ENCODE measurements at regions not wholly inside any gene's neighbourhood (a gene's known extent, or its start where the extent isn't known, plus 50 kb on each side); places are given as distances from the start of the nearest gene placed in this dataset.

GRCh38 chr11:15807827-15808226, 548.5 kb downstream of the SOX6 start:
- intact Hi-C loops (cut with DNase I), result no loop called here
- DNase-seq (ENCODE audit: low spot score), result no peak

GRCh38 chr11:15810082-15810481, 546.3 kb downstream of the SOX6 start:
- DNase-seq (ENCODE audit: low spot score), result no peak
- intact Hi-C loops (cut with DNase I), result no loop called here

DNA sequence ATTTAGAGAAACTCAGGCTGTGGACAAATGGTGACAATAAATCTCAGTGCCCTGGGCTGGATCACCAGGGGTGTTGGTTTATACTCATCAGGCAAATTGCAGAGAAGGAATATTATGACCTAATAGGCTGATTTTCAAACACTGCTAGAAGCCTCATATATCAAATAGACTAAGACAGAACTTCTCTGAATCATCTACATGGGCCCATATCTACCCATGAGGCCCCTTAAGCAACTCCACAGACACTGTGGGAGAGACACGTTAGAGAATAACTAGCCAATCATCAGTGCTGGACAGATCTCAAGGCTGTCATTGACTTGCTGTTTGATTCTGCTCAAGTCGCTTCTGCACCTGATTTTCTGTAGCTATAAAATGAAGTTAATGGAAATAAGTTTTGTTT, 545.8 kb downstream of the SOX6 start:
- intact Hi-C loops (cut with DNase I), result no loop called here
- no peak for DNase-seq (ENCODE audit: low spot score)

DNA sequence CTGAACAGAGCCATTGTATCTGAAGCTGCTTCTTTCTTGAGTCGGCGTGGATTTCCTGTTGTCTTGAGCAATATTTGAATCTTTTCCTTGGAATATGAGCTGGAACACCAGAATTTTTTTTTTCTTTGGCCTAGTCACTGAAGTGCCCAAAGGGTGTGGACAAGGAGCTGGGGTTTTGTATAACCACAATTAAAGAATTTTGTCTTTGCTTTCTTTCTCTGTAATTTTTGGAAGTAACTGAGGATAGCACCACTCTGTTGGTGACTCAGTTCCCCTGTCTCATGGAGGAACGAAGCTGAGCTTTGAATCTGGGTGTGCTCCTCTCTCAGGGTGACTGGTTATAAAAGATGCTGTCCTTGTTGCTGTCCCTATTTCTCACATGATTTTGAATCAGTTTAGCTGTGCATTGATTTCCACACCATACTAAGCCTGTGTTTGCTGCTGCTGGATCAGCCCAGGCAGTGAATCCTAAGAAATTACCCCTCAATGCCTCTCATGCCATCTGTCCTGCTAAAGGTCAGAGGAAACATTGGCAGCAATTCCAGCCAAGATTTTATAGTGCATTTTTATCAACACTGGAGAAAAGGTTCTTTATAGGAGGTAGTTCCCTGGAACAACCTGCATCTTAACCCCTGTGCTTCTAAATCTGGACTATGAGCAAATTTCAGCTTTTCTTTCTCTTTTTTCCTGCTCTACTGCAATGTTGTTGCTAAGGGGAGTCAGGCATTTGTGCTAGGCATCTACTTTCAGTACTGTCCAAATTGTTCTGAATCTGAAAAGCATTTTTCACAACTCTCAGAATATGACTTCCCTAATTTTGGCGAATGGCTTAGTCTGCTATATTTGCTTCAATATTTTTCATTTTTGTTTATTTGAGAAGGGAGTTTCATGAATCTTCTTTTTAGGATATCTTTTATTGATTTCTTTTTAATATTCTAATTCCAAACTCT, 540.8 kb downstream of the SOX6 start:
- intact Hi-C loops (cut with DNase I), result loop anchor here (2.0 kb wide), 2 partner anchors 165 to 789 kb away; no protein-coding TSS in a partner anchor

GRCh38 chr11:15816260-15816871, 540.0 kb downstream of the SOX6 start:
- intact Hi-C loops (cut with DNase I), result loop anchor here (2.0 kb wide), 2 partner anchors 166 to 788 kb away; no protein-coding TSS in a partner anchor
- DNase-seq (ENCODE audit: low spot score), result no peak

More for the DNA sequence above, 540.8 kb downstream of the SOX6 start:
- no peak for DNase-seq (ENCODE audit: low spot score)

DNA sequence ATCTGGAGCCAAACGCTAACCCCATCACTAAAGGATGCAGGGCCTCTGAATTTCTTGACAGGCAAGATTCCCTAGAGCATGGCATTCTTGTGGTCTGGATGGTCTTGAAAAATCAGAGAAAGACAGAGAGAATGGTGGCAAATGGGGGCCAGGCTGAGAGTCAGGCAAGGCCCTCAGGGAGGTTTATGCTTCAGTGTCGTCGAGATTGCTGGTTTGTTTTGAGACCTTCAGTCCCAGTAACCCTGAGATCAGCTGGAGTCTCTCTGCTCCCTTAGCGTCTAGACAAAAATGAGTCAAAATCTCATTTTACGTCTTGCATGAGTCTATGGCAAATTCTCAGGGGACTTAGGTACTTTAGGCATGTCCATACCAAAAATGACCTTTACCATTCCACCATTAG, 539.3 kb downstream of the SOX6 start:
- DNase-seq (ENCODE audit: low spot score), result no peak
- intact Hi-C loops (cut with DNase I), result loop anchor here (2.0 kb wide), 2 partner anchors 166 to 788 kb away; no protein-coding TSS in a partner anchor

GRCh38 chr11:15818132-15818842, 538.1 kb downstream of the SOX6 start:
- intact Hi-C loops (cut with DNase I), result no loop called here

DNA sequence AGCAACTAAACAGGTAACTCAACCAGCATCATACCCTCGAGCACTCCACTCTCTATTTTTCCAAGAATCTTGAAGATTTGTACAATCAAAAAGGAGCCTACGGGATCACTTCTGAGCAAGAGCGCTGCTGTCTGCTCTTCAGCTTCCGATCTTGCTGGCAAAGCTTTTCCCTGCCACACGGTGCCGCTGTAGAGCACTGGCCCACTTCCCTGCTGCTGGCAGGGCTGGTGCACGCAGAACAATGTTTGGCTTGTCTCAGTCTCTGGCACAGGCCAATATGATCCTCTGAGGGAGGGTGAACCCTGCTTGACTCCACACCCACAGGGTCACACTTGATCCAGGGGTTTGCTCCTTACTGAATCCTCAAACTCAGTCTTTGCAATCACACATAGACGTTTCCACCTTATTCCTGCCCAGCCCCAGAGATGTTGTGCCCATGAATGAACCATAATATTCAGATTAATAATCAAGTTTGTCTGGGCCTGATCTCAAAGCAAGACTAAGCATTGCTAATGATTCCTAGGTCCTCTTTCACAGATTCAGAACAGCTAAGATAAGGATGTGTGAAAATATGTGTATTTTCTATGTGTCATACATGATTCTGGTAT, 536.6 kb downstream of the SOX6 start:
- DNase-seq (ENCODE audit: low spot score), result peak; percentile 91
- intact Hi-C loops (cut with DNase I), result loop anchor here (10.0 kb wide), 3 partner anchors 145 to 495 kb away; no protein-coding TSS in a partner anchor

More at GRCh38 chr11:15818132-15818842, 538.1 kb downstream of the SOX6 start:
- DNase-seq (ENCODE audit: low spot score), result no peak

- no peak for DNase-seq (ENCODE audit: low spot score)
- intact Hi-C loops (cut with DNase I), result loop anchor here (10.0 kb wide), 3 partner anchors 143 to 497 kb away; no protein-coding TSS in a partner anchor
Observed at GRCh38 chr11:15821451-15821850, 534.9 kb downstream of the SOX6 start.

- intact Hi-C loops (cut with DNase I), result loop anchor here (10.0 kb wide), 3 partner anchors 141 to 499 kb away; no protein-coding TSS in a partner anchor
- DNase-seq (ENCODE audit: low spot score), result no peak
Observed at GRCh38 chr11:15824060-15824459, 532.3 kb downstream of the SOX6 start.

DNA sequence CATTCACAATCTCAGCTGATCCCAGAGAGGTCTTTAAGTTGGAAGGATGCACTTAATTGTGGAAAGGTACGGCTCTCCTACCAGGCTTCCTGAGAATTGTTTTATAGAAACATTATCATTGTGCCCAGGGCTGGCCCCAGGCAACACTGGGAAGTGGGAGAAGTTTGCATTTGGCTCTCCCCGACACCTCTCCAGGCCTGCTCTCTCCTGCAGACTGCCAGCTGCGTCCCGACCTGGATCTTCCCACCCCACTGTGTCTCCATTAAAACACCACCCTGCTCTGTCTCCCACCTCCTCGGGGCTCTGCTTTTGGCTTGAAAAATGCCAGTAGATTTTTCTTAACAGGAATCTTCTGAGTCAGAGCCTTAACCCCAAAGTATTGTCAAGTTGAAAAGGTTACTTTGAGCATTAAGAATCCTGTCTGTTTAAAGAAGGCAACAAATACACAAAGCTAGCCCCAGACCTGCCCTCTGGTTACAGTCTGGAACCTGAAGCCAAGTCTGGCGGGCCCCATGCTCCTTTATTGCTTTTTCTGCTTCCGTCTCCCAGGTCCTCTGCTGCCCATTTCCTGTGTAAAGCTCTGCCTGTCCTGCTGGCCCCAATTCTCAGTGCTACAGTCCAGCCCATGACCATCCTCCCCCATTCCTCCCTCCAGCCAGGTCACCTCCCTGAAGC, 530.2 kb downstream of the SOX6 start:
- no peak for DNase-seq (ENCODE audit: low spot score)
- intact Hi-C loops (cut with DNase I), result loop anchor here (10.0 kb wide), 3 partner anchors 139 to 501 kb away; no protein-coding TSS in a partner anchor

DNA sequence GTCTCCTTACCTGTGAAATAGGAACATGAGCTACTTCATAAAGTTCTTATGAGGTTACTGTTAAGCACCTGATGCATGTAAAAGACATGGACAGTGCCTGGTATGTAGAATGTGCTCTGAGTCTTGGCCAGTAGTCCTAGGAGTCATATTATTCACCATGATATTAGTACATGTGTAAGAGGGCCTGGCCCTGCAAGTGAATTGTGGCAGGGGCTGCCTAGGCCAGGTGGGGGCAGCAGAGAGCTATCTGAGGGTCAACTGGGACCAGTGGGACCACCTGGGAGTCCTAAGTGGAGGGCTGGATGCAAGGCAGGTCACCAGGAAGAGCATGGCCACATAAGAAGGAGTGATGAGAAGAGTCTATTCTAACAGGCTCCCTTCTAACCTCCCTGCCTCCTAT, 529.5 kb downstream of the SOX6 start:
- intact Hi-C loops (cut with DNase I), result loop anchor here (10.0 kb wide), 3 partner anchors 138 to 502 kb away; no protein-coding TSS in a partner anchor
- no peak for DNase-seq (ENCODE audit: low spot score)

- DNase-seq (ENCODE audit: low spot score), result no peak
- intact Hi-C loops (cut with DNase I), result loop anchor here (10.0 kb wide), 3 partner anchors 136 to 504 kb away; no protein-coding TSS in a partner anchor
Observed at GRCh38 chr11:15828215-15828853, 528.0 kb downstream of the SOX6 start.

- intact Hi-C loops (cut with DNase I), result loop anchor here (10.0 kb wide), 3 partner anchors 135 to 505 kb away; no protein-coding TSS in a partner anchor
- DNase-seq (ENCODE audit: low spot score), result no peak
Observed at GRCh38 chr11:15829312-15829711, 527.0 kb downstream of the SOX6 start.

- DNase-seq (ENCODE audit: low spot score), result no peak
- intact Hi-C loops (cut with DNase I), result no loop called here
Observed at GRCh38 chr11:15830741-15831428, 525.5 kb downstream of the SOX6 start.

- intact Hi-C loops (cut with DNase I), result no loop called here
- no peak for DNase-seq (ENCODE audit: low spot score)
Observed at GRCh38 chr11:15835788-15836411, 520.4 kb downstream of the SOX6 start.

- no peak for DNase-seq (ENCODE audit: low spot score)
- intact Hi-C loops (cut with DNase I), result no loop called here
Observed at GRCh38 chr11:15836795-15837194, 519.6 kb downstream of the SOX6 start.

Measured in cardiac septum (tissue), 1 donor.